GM23338 (cell line): ENCODE measurements at regions not wholly inside any gene's neighbourhood (a gene's known extent, or its start where the extent isn't known, plus 50 kb on each side); places are given as distances from the start of the nearest gene placed in this dataset.

Source experiments
- ATAC-seq: fragments of 200-7000 bp; cut with Tn5 transposase; 3 replicates; pipeline ENCODE4 v1.9.1; 2020
- DNase-seq: peaks from one replicate; pipeline ENCODE4 v3.0.0-alpha.2; 2015; ENCODE audit warnings: low spot score
- H2AFZ ChIP-seq: fragments of 200-600 bp; sonication (generic); 2 replicates; pipeline ENCODE4 v1.8.0; 2016; ENCODE audit warnings: antibody characterized with exemption, mild to moderate bottlenecking, moderate library complexity
- H3F3A ChIP-seq: fragments of 200-600 bp; sonication (generic); replicated peaks from 2 replicates; pipeline ENCODE4 v1.8.0; 2017; ENCODE audit warnings: antibody characterized with exemption, mixed run types, low read depth
- H3K27ac ChIP-seq: fragments of 200-600 bp; sonication (generic); 2 replicates; pipeline ENCODE4 v1.6.1; 2016; ENCODE audit warnings: low read depth
- H3K27me3 ChIP-seq: fragments of 200-600 bp; sonication (generic); 2 replicates; pipeline ENCODE4 v1.8.0; 2016; ENCODE audit warnings: mild to moderate bottlenecking, mixed run types, moderate library complexity; ENCODE audit not compliant: insufficient read depth
- H3K36me3 ChIP-seq: fragments of 200-600 bp; sonication (generic); 2 replicates; pipeline ENCODE4 v1.8.0; 2016; ENCODE audit warnings: mild to moderate bottlenecking; ENCODE audit not compliant: insufficient read depth
- H3K4me1 ChIP-seq: fragments of 200-600 bp; sonication (generic); 2 replicates; pipeline ENCODE4 v1.8.0; 2016; ENCODE audit warnings: mild to moderate bottlenecking, moderate library complexity; ENCODE audit not compliant: insufficient read depth
- H3K4me2 ChIP-seq: fragments of 200-600 bp; sonication (generic); 2 replicates; pipeline ENCODE4 v1.7.1; 2017; ENCODE audit warnings: mixed run types
- H3K4me3 ChIP-seq: fragments of 200-600 bp; sonication (generic); 2 replicates; pipeline ENCODE4 v1.6.1; 2016; ENCODE audit warnings: mixed run types
- H3K79me2 ChIP-seq: fragments of 200-600 bp; sonication (generic); replicated peaks from 2 replicates; pipeline ENCODE4 v1.8.0; 2017; ENCODE audit warnings: mild to moderate bottlenecking; ENCODE audit not compliant: insufficient read depth
- H3K9me2 ChIP-seq: fragments of 200-600 bp; sonication (generic); 2 replicates; pipeline ENCODE4 v1.8.0; 2017; ENCODE audit not compliant: insufficient read depth
- H4K20me1 ChIP-seq: fragments of 200-600 bp; sonication (generic); replicated peaks from 2 replicates; pipeline ENCODE4 v1.8.0; 2017; ENCODE audit warnings: mild to moderate bottlenecking; ENCODE audit not compliant: insufficient read depth
- H3K27ac Mint-ChIP-seq: 2 replicates; pipeline ENCODE4 v1.8.0; 2020; ENCODE audit warnings: inconsistent platforms, mild to moderate bottlenecking, moderate library complexity, mixed read lengths
- H3K27me3 Mint-ChIP-seq: 3 replicates; pipeline ENCODE4 v1.8.0; 2022; ENCODE audit warnings: low read depth, mild to moderate bottlenecking, moderate library complexity, mixed read lengths, inconsistent platforms; ENCODE audit not compliant: insufficient read depth, poor library complexity
- H3K36me3 Mint-ChIP-seq: 3 replicates; pipeline ENCODE4 v1.8.0; 2021; ENCODE audit warnings: low read depth, mild to moderate bottlenecking, inconsistent platforms, moderate library complexity, mixed read lengths
- H3K4me1 Mint-ChIP-seq: 3 replicates; pipeline ENCODE4 v1.8.0; 2020; ENCODE audit warnings: mild to moderate bottlenecking, inconsistent platforms, mixed read lengths
- H3K4me3 Mint-ChIP-seq: 3 replicates; pipeline ENCODE4 v1.8.0; 2021; ENCODE audit warnings: moderate library complexity, mild to moderate bottlenecking, inconsistent platforms, mixed read lengths
- H3K9me3 Mint-ChIP-seq: 3 replicates; pipeline ENCODE4 v1.8.0; 2020; ENCODE audit warnings: moderate library complexity, mild to moderate bottlenecking, inconsistent platforms, mixed read lengths
- CREB1 ChIP-seq: fragments of 250-450 bp; sonication (Bioruptor Pico); IDR thresholded peaks from 2 replicates; pipeline ENCODE4 v1.5.0; 2020; ENCODE audit warnings: low read depth, mild to moderate bottlenecking, moderate library complexity
- CTCF ChIP-seq, 2 experiments: fragments of 200-600 bp in 1 of 2; sonication (generic) in 1 of 2; conservative IDR thresholded peaks; 2 replicates each; pipeline versions ENCODE4 v1.5.1 to v1.6.1; 2016 to 2017; ENCODE audit warnings: antibody characterized with exemption in 2 of 2, low read depth in 2 of 2, mild to moderate bottlenecking in 2 of 2, moderate library complexity in 1 of 2
- EZH2 ChIP-seq: fragments of 200-600 bp; sonication (generic); IDR thresholded peaks from one replicate; pipeline ENCODE4 v1.8.0; 2017; ENCODE audit warnings: antibody characterized with exemption, mild to moderate bottlenecking, low read depth; ENCODE audit not compliant: unreplicated experiment
- JUNB ChIP-seq: IDR thresholded peaks from one replicate; pipeline ENCODE4 v1.6.1; 2016; ENCODE audit warnings: antibody characterized with exemption; ENCODE audit not compliant: unreplicated experiment
- NANOG ChIP-seq: IDR thresholded peaks from 2 replicates; pipeline ENCODE4 v1.6.1; 2016; ENCODE audit warnings: antibody characterized with exemption, borderline replicate concordance
- REST ChIP-seq: IDR thresholded peaks from one replicate; pipeline ENCODE4 v1.6.1; 2018; ENCODE audit warnings: antibody characterized with exemption; ENCODE audit not compliant: unreplicated experiment
- STAT1 ChIP-seq: IDR thresholded peaks from one replicate; pipeline ENCODE4 v1.6.1; 2016; ENCODE audit warnings: antibody characterized with exemption; ENCODE audit not compliant: unreplicated experiment
- ZNF114 ChIP-seq: fragments of 250-450 bp; sonication (Bioruptor Pico); IDR thresholded peaks from 2 replicates; pipeline ENCODE4 v1.5.0; 2020; ENCODE audit warnings: mild to moderate bottlenecking, moderate library complexity
- ZNF462 ChIP-seq: fragments of 250-450 bp; sonication (Bioruptor Pico); IDR thresholded peaks from 2 replicates; pipeline ENCODE4 v1.5.0; 2020; ENCODE audit warnings: mild to moderate bottlenecking, moderate library complexity

GRCh38 chrX:38937400-38937799 lies 136.1 kb downstream of the MID1IP1 start (continued):
- no peak for TF ChIP-seq ZNF114 (CRISPR knock-in tag)

GRCh38 chrX:38937926-38938325 lies 136.7 kb downstream of the MID1IP1 start:
- Histone ChIP-seq H3K4me3 (no peak overlapping the region), H3F3A (no peaks in the 10 kb centered on the region), H4K20me1 (no peaks in the 10 kb centered on the region), H3K79me2 (no peaks in the 10 kb centered on the region), H3K36me3 (no peaks in the 10 kb centered on the region), H3K27ac (no peak overlapping the region), H3K4me2 (no peak overlapping the region), H3K27me3 (no peaks in the 10 kb centered on the region), H3K4me1 (no peaks in the 10 kb centered on the region), H2AFZ (no peak overlapping the region), H3K9me2 (no peaks in the 10 kb centered on the region)
- TF ChIP-seq REST (no peak), CTCF (conservative IDR thresholded peaks at IDR 0.05; ENCODE audit: low read depth in 2 of 2) (no peak), EZH2 (no peak), ZNF462 (no peak), NANOG (no peak), CREB1 (no peak), JUNB (no peak), STAT1 (no peak), ZNF114 (CRISPR knock-in tag) (no peak)
- ATAC-seq (no peak), DNase-seq (no peak)
- no peak overlapping the region for H3K4me3 Mint-ChIP-seq
- peaks cover 2% of the 10 kb centered on the region; the same call in 1 of the 3 replicates for H3K9me3 Mint-ChIP-seq
- no peaks in the 10 kb centered on the region for H3K27me3 Mint-ChIP-seq
- H3K4me1 Mint-ChIP-seq: no peaks in the 10 kb centered on the region
- H3K27ac Mint-ChIP-seq: no peak overlapping the region
- H3K36me3 Mint-ChIP-seq: no peaks in the 10 kb centered on the region
